Body of pancreas (tissue), 4 donors: ENCODE measurements at regions not wholly inside any gene's neighbourhood (a gene's known extent, or its start where the extent isn't known, plus 50 kb on each side); places are given as distances from the start of the nearest gene placed in this dataset.
"Not testable (repeated sequence)": the region's sequence is repeated elsewhere in the genome, so short reads cannot be mapped to it uniquely, and the experiment has no call there.

ENCODE experiments used
- ATAC-seq: fragments of 150-250 bp; one replicate; pipeline ENCODE4 v1.9.1; 2016
- DNase-seq, 4 donors: peaks; one replicate each; pipeline ENCODE4 v3.0.0-alpha.2; 2019
- H3K27ac ChIP-seq, 4 donors: fragments of 200-600 bp; sonication (generic); 1 replicate in 3 of 4; 2 replicates in 1 of 4; pipeline versions ENCODE4 v1.5.1 to v1.6.1; 2016 to 2019; ENCODE audit warnings: mild to moderate bottlenecking in 1 of 4, mixed read lengths in 1 of 4, moderate library complexity in 1 of 4
- H3K27me3 ChIP-seq, 2 donors: fragments of 200-600 bp; sonication (generic); one replicate each; pipeline ENCODE4 v1.6.0; 2016; ENCODE audit warnings: mild to moderate bottlenecking in 1 of 2
- H3K36me3 ChIP-seq, 2 donors: fragments of 200-600 bp; sonication (generic); replicated peaks in 1 of 2; 2 replicates each; pipeline ENCODE4 v1.5.1; 2016; ENCODE audit warnings: low read depth in 2 of 2; ENCODE audit not compliant: insufficient read depth in 1 of 2
- H3K4me1 ChIP-seq: fragments of 200-600 bp; sonication (generic); one replicate; pipeline ENCODE4 v1.6.0; 2016
- H3K4me3 ChIP-seq, 2 donors: fragments of 200-600 bp; sonication (generic); 1 replicate in 1 of 2; 2 replicates in 1 of 2; pipeline ENCODE4 v1.5.1; 2016 to 2019
- H3K9me3 ChIP-seq, 3 donors: fragments of 200-600 bp; sonication (generic); 1 replicate in 2 of 3; 2 replicates in 1 of 3; pipeline ENCODE4 v1.5.1; 2016
- POLR2A ChIP-seq, 3 donors: fragments of 450-650 bp; IDR thresholded peaks; one replicate each; pipeline ENCODE4 v1.6.1; 2016; ENCODE audit warnings: antibody characterized with exemption in 3 of 3, mild to moderate bottlenecking in 2 of 3
- WGBS, 2 donors: methylation state at CpG; one replicate each; pipeline ENCODE4 v1.1.5; 2017; 5-methylcytosine and 5-hydroxymethylcytosine counted together
- intact Hi-C: fragments of 100-400 bp; cut with DNase I; formaldehyde crosslinking; loops from one replicate; pipeline ENCODE4 v1.15.1; 2023
- TF ChIP-seq, protein P1 (sequence below), 7 experiments: fragments of 450-650 bp in 4 of 7; fragments of 200-600 bp in 3 of 7; sonication (generic) in 3 of 7; IDR thresholded peaks; one replicate each; pipeline ENCODE4 v1.5.1; 2016 to 2019; ENCODE audit warnings: antibody characterized with exemption in 7 of 7

DNA sequence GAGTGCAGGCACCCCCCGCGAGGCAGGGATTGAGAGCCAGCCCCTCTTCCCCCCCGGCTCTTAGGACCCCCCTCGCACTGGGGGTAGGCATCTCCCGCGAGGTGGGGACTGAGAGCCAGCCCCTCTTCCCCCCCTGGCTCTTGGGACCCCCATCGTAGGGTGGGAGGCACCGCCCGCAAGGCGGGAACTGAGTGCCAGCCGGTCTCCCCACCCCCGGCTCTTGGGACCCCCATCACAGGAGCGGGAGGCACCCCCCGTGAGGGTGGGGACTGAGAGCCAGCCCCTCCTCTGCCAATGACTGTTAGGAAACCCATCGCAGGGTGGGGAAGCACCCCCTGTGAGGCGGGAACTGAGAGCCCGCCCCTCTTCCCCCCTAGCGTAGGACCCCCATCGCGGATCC, 363.4 kb upstream of the SPRY2 start:
- WGBS, 2 donors: 87% methylated on average over 4 to 13 of the region's 20 CpGs
- ATAC-seq: no peak

DNA sequence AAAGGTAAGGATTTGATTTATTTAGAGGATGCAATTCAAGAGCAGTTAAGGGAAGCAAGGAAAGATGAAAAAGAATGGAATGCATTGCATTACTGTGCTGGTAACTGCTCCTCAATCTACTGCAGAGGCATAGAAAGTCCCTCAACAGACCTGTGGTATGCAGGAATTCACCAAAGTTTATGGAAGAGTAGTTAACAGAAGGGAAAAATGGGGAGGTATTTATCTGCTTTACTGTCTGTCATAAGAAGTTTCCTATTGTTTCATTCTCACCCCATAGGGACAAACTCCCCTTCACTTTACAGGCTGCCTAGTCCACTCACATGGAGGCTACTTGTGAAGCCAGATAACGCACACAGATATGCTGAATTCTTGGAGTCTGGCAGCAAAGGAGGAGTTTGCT, 354.9 kb upstream of the SPRY2 start:
- 76 to 96% methylated on average over 1 of the region's 1 CpG for WGBS, 2 donors

More for the DNA sequence above, 363.4 kb upstream of the SPRY2 start:
- no peak for DNase-seq
- TF ChIP-seq, protein P1, sequence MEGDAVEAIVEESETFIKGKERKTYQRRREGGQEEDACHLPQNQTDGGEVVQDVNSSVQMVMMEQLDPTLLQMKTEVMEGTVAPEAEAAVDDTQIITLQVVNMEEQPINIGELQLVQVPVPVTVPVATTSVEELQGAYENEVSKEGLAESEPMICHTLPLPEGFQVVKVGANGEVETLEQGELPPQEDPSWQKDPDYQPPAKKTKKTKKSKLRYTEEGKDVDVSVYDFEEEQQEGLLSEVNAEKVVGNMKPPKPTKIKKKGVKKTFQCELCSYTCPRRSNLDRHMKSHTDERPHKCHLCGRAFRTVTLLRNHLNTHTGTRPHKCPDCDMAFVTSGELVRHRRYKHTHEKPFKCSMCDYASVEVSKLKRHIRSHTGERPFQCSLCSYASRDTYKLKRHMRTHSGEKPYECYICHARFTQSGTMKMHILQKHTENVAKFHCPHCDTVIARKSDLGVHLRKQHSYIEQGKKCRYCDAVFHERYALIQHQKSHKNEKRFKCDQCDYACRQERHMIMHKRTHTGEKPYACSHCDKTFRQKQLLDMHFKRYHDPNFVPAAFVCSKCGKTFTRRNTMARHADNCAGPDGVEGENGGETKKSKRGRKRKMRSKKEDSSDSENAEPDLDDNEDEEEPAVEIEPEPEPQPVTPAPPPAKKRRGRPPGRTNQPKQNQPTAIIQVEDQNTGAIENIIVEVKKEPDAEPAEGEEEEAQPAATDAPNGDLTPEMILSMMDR (IDR thresholded peaks at IDR 0.05): no peak
- TF ChIP-seq POLR2A (IDR thresholded peaks at IDR 0.05): no peak
- Histone ChIP-seq H3K9me3 (peaks cover 0 to 8% (median 0%) of the 10 kb centered on the region in 3 donors), H3K4me1 (no peaks in the 10 kb centered on the region), H3K36me3 (no peaks in the 10 kb centered on the region), H3K27ac (no peak overlapping the region), H3K27me3 (no peaks in the 10 kb centered on the region), H3K4me3 (no peak overlapping the region)
- intact Hi-C loops: no loop called here

DNA sequence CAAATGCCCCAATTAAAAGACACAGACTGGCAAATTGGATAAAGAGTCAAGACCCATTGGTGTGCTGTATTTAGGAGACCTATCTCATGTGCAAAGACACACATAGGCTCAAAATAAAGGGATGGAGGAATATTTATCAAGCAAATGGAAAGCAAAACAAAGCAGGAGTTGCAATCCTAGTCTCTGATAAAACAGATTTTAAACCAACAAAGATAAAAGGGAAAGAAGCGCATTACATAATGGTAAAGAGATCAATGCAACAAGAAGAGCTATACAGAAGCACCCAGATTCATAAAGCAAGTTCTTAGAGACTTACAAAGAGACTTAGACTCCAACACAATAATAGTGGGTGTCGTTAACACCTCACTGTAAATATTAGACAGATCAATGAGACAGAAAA, 350.9 kb upstream of the SPRY2 start:
- H3K36me3 ChIP-seq, H3K9me3 ChIP-seq, H3K27ac ChIP-seq, intact Hi-C loops, H3K27me3 ChIP-seq, H3K4me3 ChIP-seq, H3K4me1 ChIP-seq, DNase-seq, ATAC-seq: not testable (repeated sequence)
- WGBS, 2 donors: 79 to 84% methylated on average over 2 of the region's 2 CpGs

More for the DNA sequence above, 354.9 kb upstream of the SPRY2 start:
- H3K27me3 ChIP-seq: no peaks in the 10 kb centered on the region
- H3K4me3 ChIP-seq: no peak overlapping the region
- H3K27ac ChIP-seq: no peak overlapping the region
- no peaks in the 10 kb centered on the region for H3K9me3 ChIP-seq
- no peak for DNase-seq
- ATAC-seq: no peak
- no peaks in the 10 kb centered on the region for H3K4me1 ChIP-seq
- intact Hi-C loops: no loop called here
- TF ChIP-seq, protein P1 (IDR thresholded peaks at IDR 0.05): no peak
- no peak for TF ChIP-seq POLR2A (IDR thresholded peaks at IDR 0.05)
- H3K36me3 ChIP-seq: no peaks in the 10 kb centered on the region

DNA sequence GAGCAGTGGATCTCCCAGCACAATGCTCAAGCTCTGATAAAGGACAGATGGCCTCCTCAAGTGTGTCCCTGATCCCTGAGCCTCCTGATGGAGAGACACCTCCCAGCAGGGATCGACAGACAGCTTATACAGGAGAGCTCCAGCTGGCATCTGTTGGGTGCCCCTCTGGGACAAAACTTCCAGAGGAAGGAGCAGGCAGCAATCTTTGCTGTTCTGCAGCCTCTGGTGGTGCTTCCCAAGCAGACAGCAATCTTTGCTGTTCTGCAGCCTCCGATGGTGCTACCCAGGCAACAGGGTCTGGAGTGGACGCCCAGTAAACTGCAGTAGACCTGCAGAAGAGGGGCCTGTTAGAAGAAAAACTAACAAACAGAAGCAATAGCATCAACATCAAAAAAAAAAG, 349.3 kb upstream of the SPRY2 start:
- Histone ChIP-seq H3K4me3 (no peak overlapping the region), H3K4me1 (no peaks in the 10 kb centered on the region), H3K27me3 (no peaks in the 10 kb centered on the region), H3K36me3 (no peaks in the 10 kb centered on the region), H3K27ac (no peak overlapping the region), H3K9me3 (peaks cover 0 to 6% (median 0%) of the 10 kb centered on the region in 3 donors)
- intact Hi-C loops: no loop called here
- ATAC-seq (no peak), DNase-seq (no peak)
- TF ChIP-seq POLR2A (IDR thresholded peaks at IDR 0.05): no peak
- TF ChIP-seq, protein P1 (IDR thresholded peaks at IDR 0.05): no peak
- WGBS, 2 donors: 50 to 92% methylated on average over 2 to 3 of the region's 3 CpGs

DNA sequence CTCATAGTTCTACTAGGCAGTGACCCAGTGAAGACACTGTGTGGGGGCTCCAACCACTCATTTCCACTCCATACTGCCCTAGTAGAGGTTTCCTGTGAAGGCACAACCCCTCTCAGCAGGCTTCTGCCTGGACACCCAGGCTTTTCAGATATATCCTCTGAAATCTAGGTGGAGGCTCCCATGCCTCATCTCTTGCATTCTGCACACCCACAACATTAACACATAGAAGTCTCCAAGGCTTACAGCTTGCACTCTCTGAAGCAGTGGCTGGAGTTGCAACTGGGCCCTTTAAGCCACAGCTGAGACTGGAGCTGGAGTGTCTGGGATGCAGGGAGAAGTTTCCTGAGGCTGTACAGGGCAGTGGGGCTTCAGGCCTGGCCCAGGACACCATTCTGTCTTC, 347.7 kb upstream of the SPRY2 start:
- intact Hi-C loops: no loop called here
- TF ChIP-seq, protein P1 (IDR thresholded peaks at IDR 0.05): no peak
- no peak for TF ChIP-seq POLR2A (IDR thresholded peaks at IDR 0.05)

More for the DNA sequence above, 347.7 kb upstream of the SPRY2 start:
- Histone ChIP-seq H3K27ac (no peak overlapping the region), H3K9me3 (peaks cover 0 to 6% (median 0%) of the 10 kb centered on the region in 3 donors), H3K36me3 (no peaks in the 10 kb centered on the region), H3K4me3 (no peak overlapping the region), H3K4me1 (no peaks in the 10 kb centered on the region), H3K27me3 (no peaks in the 10 kb centered on the region)
- no peak for DNase-seq
- no peak for ATAC-seq
